ENCODE measurements at regions not wholly inside any gene's neighbourhood (a gene's known extent, or its start where the extent isn't known, plus 50 kb on each side); places are given as distances from the start of the nearest gene placed in this dataset.
A peak's percentile ranks its signal among the peaks of the same experiment; 100 is the strongest.

- Histone ChIP-seq H3K4me1 (replicated peaks in 1 of 2) (peaks cover 38 to 48% of the 10 kb centered on the region in 2 donors), H3K4me3 (no peak overlapping the region), H3K36me3 (replicated peaks in 1 of 2) (no peaks in the 10 kb centered on the region), H3K27ac (peak overlapping the region in 1 of 5 donors; percentile 81), H3K27me3 (no peaks in the 10 kb centered on the region), H3K9me3 (replicated peaks in 1 of 3) (no peaks in the 10 kb centered on the region)
- TF ChIP-seq POLR2A (IDR thresholded peaks at IDR 0.05): no peak
- TF ChIP-seq, protein P1, sequence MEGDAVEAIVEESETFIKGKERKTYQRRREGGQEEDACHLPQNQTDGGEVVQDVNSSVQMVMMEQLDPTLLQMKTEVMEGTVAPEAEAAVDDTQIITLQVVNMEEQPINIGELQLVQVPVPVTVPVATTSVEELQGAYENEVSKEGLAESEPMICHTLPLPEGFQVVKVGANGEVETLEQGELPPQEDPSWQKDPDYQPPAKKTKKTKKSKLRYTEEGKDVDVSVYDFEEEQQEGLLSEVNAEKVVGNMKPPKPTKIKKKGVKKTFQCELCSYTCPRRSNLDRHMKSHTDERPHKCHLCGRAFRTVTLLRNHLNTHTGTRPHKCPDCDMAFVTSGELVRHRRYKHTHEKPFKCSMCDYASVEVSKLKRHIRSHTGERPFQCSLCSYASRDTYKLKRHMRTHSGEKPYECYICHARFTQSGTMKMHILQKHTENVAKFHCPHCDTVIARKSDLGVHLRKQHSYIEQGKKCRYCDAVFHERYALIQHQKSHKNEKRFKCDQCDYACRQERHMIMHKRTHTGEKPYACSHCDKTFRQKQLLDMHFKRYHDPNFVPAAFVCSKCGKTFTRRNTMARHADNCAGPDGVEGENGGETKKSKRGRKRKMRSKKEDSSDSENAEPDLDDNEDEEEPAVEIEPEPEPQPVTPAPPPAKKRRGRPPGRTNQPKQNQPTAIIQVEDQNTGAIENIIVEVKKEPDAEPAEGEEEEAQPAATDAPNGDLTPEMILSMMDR (IDR thresholded peaks at IDR 0.05): no peak
- intact Hi-C loops (cut with DNase I): no loop called here
- no peak for DNase-seq
- WGBS, 4 donors: 69 to 89% (median 86%) methylated on average over 2 of the region's 2 CpGs
These were observed 364.5 kb upstream of the BOD1L1 start for GRCh38 chr4:13992041-13992440.

DNA sequence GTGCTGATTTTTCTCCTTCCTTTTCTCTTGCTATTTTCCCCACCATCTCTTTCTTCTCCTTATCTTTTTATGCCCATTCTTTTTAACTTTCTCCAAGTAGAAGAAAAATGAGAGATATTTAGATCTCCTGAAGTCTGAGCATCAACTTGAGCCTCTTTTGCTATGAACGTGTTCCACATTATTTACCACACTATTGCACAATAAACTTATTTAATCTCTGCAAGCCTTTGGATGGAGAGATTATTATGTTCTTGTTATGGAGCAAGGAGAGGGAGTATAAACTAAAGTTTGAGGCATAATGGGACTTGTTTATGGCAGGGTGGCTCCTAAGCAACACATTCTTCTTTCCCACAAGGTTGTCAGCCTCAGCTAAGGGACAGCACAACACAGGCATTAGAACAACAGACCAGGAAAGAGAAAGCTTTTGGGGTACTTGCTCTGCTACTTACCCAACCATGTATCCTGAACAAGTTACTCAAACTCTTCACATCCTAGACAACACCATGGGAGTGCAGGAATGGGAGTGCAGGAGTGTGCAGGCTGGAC is 365.5 kb upstream of the BOD1L1 start:
- 36 to 53% (median 40%) methylated on average over 1 of the region's 1 CpG for WGBS, 4 donors
- Histone ChIP-seq H3K36me3 (replicated peaks in 1 of 2) (no peaks in the 10 kb centered on the region), H3K27me3 (no peaks in the 10 kb centered on the region), H3K4me3 (no peak overlapping the region), H3K4me1 (replicated peaks in 1 of 2) (peaks cover 27 to 38% of the 10 kb centered on the region in 2 donors), H3K9me3 (replicated peaks in 1 of 3) (no peaks in the 10 kb centered on the region), H3K27ac (no peak overlapping the region)
- intact Hi-C loops (cut with DNase I): no loop called here
- TF ChIP-seq, protein P1 (IDR thresholded peaks at IDR 0.05): no peak
- TF ChIP-seq POLR2A (IDR thresholded peaks at IDR 0.05): no peak
- DNase-seq: no peak

GRCh38 chr4:13994016-13994415 is 366.5 kb upstream of the BOD1L1 start:
- DNase-seq: no peak
- no peak overlapping the region for H3K27ac ChIP-seq
- intact Hi-C loops (cut with DNase I): no loop called here
- WGBS, 4 donors: 66 to 86% (median 71%) methylated on average over 2 of the region's 2 CpGs
- no peaks in the 10 kb centered on the region for H3K27me3 ChIP-seq
- no peak overlapping the region for H3K4me3 ChIP-seq
- no peaks in the 10 kb centered on the region for H3K36me3 ChIP-seq (replicated peaks in 1 of 2)
- TF ChIP-seq, protein P1 (IDR thresholded peaks at IDR 0.05): no peak
- no peak for TF ChIP-seq POLR2A (IDR thresholded peaks at IDR 0.05)
- H3K4me1 ChIP-seq (replicated peaks in 1 of 2): peaks cover 26 to 30% of the 10 kb centered on the region in 2 donors
- no peaks in the 10 kb centered on the region for H3K9me3 ChIP-seq (replicated peaks in 1 of 3)

GRCh38 chr4:13998850-13999445 is 371.4 kb upstream of the BOD1L1 start:
- H3K27ac ChIP-seq: no peak overlapping the region
- H3K4me1 ChIP-seq (replicated peaks in 1 of 2): no peaks in the 10 kb centered on the region
- intact Hi-C loops (cut with DNase I): no loop called here
- 72 to 93% (median 88%) methylated on average over 3 of the region's 3 CpGs for WGBS, 4 donors
- no peaks in the 10 kb centered on the region for H3K9me3 ChIP-seq (replicated peaks in 1 of 3)
- H3K36me3 ChIP-seq (replicated peaks in 1 of 2): no peaks in the 10 kb centered on the region
- TF ChIP-seq POLR2A (IDR thresholded peaks at IDR 0.05): no peak
- TF ChIP-seq, protein P1 (IDR thresholded peaks at IDR 0.05): no peak
- no peak overlapping the region for H3K4me3 ChIP-seq
- no peak for DNase-seq
- no peaks in the 10 kb centered on the region for H3K27me3 ChIP-seq

All from adrenal gland (tissue), 9 donors.